Stimulated activated CD4-positive, alpha-beta T cell treated with anti-CD3 and anti-CD28 coated beads, TNF-alpha, amount 100 ng/mL, for 4 hours (primary cell): ENCODE measurements at regions not wholly inside any gene's neighbourhood (a gene's known extent, or its start where the extent isn't known, plus 50 kb on each side); places are given as distances from the start of the nearest gene placed in this dataset.

ENCODE experiments used
- DNase-seq, 3 experiments: peaks; one replicate each; pipeline ENCODE4 v3.0.0-alpha.2; 2020; ENCODE audit warnings: low read depth in 3 of 3

DNA sequence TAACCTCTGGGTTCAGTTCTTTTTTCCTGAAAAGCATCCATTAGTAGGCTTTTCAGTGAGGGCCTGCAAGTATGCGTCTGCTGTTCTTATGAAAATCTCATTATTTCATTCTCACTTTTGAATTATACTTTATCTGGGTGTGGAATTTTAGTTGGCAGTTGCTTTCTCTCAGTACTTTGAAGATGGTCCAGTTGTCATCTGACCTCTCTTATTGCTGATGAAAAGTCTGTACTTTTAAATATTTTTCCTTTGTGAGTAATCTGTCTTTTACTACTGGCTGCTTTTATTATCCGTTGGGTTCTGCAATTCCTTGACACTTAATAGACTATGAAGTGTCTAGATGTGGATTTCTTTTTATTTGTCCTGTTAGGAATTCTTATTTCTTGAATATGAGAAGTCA, 307.8 kb downstream of the CYP26B1 start:
- no peak for DNase-seq

GRCh38 chr2:71834796-71835195, 312.9 kb downstream of the CYP26B1 start:
- no peak for DNase-seq

DNA sequence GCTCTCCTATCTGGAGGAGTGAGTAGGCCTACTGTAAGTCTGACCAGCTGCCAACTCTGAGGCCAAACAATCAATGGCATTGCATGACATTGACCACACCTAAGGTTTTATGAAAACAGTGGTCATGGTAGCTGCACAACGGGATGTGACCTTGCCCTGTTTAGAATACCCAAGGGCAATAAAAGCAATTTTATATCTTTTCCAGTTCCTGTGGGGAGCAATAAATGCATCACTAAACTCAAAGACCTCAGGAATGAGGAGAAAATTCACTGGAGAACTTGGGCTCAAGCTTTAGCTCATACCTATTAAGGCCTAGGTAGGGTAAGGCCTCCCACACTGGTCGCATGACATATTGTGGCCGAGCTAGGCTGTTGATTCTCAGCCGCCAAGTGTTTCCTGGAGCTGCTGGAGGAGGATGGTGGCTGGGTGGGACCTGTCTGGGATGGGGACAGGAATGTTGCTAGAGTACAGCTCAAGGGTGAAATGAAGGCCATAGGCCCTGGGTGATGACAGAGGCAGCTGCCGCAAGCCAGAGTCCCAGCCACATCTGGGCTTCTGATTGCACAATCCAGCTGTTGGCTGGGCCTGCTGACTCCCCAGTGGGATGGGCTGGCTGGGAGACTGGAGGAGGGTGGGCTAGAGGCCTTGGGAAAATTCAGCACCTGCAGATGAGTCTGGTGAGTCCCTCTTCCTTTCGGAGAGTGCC, 313.7 kb downstream of the CYP26B1 start:
- no peak for DNase-seq

- DNase-seq, result no peak
These were observed 314.4 kb downstream of the CYP26B1 start for GRCh38 chr2:71833272-71833671.

DNA sequence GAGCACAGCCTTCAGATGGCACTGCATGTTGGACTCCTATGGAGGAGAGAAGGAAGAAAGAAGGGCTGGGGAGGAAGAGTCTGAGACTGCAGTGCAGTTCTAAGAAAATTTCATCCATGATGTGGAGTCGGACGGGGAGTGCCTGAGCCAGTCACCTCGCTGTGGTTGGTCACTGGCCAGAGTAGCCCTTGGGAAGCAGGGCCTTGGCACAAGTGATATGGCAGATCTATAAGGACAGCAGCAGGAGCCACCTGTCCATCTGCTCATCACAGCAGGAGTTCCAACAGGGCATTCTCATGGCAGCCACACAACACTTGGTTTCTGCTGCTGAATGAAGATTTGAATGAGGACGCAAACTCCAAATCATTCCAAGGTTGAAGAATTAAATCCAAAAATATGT, 314.8 kb downstream of the CYP26B1 start:
- DNase-seq, result no peak

DNA sequence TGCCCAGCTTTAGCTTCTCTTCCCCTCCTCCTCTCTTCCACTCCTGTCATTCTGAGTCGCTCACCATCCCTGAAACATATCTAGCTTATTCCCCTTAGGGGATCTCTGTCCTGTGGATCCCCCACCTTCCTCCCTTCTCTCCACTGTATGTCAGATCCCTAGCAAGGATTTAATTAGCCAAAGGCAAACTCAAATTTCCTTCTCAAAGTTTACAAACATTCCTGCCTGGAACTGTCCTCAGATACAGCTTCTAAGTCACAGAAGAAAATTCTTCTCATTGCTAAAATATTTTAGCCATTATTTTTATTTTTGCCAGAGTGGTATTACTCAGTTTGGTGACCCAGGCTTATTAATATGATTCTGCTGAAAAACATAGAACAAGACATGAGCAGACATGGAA, 315.3 kb downstream of the CYP26B1 start:
- no peak for DNase-seq

DNA sequence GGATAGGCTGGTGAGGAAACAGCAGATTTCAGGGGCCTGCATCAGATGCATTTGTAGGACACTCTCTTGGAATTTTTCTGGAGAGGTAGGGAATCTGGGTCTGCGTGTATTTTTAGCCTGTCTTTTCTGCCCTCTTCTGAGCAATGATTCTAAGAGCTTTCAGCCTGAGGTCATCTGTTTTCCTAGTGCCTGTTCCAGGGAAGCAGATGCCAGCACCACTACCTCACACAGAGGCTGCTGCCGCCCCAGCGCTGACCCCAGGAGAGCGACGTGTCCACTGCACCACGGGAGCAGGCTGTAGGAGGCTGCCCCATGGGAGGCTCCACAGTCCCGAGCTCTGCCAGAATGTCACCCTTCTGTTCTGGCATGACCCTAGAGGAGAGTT, 316.5 kb downstream of the CYP26B1 start:
- no peak for DNase-seq

DNA sequence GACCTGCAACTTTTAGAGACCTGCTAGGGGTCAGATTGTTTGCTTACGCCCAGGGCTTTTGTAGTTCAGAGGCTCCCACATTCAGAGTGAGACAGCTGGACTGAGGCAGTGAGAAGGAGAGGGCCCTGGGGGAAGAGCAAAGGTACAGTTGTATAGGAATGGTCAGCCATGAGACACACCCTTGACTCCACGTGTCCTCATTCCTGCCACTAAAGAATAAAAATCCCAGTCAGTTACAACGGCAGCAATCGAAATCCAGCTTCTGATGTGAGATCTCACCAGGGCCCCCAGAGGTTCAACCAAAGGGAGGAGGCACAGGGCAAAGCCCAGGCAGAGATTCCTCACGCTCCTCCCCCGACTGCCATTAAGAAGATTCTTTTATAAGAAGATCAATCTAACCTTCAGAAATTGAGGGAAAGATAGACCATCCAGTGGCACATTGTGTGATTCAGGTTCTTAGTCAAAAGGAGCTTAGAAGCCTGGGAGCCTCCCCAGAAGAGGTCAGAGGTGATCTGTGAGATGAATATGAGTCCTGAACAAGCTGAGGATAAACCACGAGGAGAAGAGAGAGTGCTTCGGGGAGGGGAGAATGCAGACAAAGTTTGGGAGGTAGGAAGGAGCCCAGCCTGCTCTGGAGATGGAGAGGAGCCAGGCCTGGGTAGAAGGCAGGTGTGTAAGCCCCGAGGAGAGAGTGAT, 317.0 kb downstream of the CYP26B1 start:
- DNase-seq, result no peak

GRCh38 chr2:71829008-71829407, 318.7 kb downstream of the CYP26B1 start:
- no peak for DNase-seq

GRCh38 chr2:71827973-71828372, 319.7 kb downstream of the CYP26B1 start:
- DNase-seq, result no peak

- DNase-seq, result no peak
These were observed 320.1 kb downstream of the CYP26B1 start for GRCh38 chr2:71827524-71827901.

GRCh38 chr2:71826826-71827523, 320.7 kb downstream of the CYP26B1 start:
- no peak for DNase-seq

GRCh38 chr2:71826299-71826698, 321.4 kb downstream of the CYP26B1 start:
- DNase-seq, result no peak

DNA sequence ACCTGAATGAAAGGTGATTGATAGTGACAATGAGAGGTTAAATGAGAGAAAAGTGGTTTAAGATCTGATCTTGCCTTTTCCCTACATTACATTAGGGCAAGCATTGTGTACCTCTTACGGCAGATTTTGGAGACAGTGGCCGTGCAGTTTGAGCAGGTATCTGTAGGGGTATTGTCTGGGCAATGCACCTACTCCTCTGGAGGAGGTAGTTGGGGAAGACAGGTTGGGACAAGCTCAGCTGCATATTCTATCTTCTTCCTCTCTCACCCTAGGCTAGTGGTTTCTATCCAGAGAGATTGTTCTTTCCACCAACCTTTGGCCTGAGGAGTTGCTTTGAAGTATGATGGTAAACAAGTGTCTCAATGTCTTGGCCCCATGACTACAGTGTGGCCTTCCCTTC, 323.2 kb downstream of the CYP26B1 start:
- no peak for DNase-seq

DNA sequence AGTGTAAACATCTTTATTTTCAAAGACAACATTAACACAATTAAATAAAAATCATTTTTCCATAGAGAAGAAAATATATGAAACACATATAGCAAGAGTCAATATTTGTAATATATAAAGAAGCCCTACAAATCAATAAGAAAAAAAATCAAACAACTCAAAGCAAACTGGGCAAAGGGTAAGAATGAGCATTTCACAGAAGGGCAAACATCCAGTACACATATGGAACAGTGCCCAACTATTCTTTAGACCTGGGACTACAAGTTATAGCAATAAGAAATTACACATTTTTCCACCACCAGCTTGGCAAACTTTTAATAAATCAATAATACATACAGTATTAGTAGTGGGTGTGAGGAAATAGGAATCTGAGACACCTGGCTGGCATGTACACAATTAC, 324.1 kb downstream of the CYP26B1 start:
- no peak for DNase-seq

- no peak for DNase-seq
These were observed 325.2 kb downstream of the CYP26B1 start for GRCh38 chr2:71822463-71822862.

DNA sequence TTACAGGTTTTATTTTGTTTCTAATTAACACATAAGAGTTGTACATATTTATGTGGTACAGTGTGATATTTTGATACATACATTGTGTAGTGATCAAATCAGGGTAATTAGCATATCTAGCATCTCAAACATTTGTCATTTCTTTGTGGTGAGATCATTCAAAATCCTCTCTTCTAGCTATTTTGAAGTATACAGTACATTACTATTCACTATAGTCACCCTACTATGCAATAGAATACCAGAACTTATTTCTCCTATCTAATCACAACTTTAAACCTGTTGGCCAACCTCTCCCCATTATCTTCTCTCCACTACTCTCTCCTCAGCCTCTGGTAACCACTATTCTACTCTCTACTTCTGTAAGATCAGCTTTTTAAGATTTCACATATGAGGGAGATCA, 325.8 kb downstream of the CYP26B1 start:
- DNase-seq, result no peak

DNA sequence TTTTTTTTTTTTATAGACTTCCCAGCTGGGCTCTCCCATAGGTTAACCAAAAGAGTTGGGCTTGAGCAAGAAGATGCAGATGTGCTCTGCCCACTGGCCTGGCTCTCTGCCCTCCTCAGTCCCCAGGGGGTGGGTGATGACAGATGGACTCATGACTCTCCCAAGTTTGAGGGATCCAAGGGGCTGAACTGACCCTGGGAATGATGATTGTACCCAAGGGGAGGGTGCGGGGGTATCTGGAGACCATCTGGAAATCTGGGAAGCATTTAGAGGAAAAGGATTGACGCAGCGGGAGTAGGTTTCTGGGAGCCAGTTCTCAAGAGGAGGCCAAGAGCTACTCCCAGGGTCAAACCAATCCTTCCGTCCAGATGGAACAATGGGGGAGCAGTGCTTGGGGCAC, 330.8 kb downstream of the CYP26B1 start:
- DNase-seq, result no peak

DNA sequence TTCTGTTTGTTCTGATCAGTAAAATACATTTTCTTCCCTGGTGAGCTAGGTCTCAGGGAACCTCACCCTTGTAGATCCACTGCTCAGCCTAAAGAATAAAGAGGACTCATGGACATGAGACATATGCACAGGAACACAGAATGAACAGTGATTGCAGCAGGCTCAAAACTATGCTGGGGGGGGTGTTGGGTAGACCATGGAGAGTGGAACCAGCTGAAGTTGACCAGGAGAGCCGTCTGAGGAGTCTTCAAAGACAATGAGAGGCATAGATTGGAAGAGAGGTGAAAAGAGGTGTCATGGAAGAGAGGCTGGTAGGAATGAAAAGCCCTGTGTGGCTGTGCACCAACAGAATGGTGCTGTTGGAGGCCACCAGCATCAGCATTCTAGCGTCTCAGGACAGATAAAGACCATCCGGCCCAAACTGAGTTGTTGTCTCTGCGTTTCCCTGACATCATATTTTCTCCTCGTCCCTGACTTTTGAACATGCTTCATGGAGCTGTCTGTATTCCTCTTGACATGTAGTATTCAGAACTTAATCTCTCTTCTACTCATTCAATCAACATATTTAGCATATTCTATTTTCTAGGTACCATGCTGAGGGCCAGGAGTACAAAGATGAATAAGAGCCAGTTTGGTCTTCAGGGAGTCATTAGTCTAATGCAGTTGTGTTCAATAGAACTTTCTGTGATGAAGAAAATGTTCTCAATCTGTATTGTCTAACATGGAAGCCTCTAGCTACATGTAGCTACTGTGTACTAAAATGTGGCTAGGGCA, 331.8 kb downstream of the CYP26B1 start:
- no peak for DNase-seq

- DNase-seq, result no peak
These were observed 332.8 kb downstream of the CYP26B1 start for GRCh38 chr2:71814885-71815284.

DNA sequence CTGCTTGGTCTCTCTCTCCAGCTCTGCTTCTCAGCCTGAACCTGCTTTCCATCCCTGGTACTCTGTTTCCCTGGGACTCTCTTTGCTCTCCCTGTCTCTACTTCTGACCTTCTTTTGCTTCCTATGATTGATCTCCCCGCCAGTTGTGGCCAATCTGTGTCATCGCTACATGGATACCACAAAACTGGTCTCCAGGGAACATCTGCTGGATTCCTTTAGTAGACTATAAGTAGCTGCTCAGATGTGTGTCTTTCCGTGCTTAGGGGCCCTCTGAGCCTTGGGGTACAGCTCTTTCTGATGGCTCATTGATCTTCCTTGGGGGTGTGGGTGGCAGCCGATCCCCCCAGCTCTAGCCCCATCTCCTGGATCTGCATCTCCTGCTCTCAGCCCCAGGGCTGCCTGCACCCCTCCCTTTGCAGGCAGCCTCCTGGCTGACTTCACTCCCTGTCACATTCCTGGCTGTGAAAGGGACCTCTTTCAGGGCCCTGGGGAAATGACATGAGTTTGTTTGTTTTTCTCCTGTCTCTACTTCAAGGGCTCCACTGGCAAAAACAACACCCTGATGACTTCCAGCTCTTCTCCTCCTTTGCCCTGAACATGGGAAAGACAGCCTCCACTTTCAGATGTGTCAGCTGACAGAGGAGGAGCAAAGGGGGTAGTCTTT, 333.7 kb downstream of the CYP26B1 start:
- no peak for DNase-seq

DNA sequence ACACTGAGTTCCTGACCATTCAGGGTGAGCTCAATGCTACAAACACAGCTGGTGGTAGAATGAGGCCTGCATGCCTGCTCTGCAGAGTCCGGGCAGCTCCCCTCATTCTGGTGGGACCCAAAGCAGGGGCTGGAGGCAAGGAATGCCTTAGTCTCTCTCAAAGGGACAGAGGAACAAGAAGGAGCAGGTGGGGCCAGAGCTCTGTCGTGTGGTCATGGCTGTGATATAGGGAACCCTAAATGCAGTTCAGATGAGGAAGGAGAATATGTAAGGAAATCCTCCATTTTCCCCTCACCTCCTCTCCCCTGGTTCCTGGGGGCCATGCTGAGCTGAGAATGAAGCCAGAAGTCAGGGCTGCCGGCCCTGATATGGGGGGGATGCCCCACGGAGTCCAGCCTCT, 334.3 kb downstream of the CYP26B1 start:
- no peak for DNase-seq
